Aorta (tissue), 5 donors: ENCODE measurements at regions not wholly inside any gene's neighbourhood (a gene's known extent, or its start where the extent isn't known, plus 50 kb on each side); places are given as distances from the start of the nearest gene placed in this dataset.

Experiments
- ATAC-seq: fragments of 200-7000 bp; cut with Tn5 transposase; one replicate; pipeline ENCODE4 v1.9.1; 2022; ENCODE audit warnings: moderate library complexity; ENCODE audit not compliant: low FRiP score
- DNase-seq, 2 donors: peaks; one replicate each; pipeline ENCODE4 v3.0.0-alpha.2; 2020
- H3K27ac ChIP-seq, 2 donors: one replicate each; pipeline ENCODE4 v1.5.1; 2013; ENCODE audit warnings: low read length in 2 of 2, mild to moderate bottlenecking in 2 of 2, moderate library complexity in 2 of 2, control low read depth in 1 of 2, inconsistent platforms in 1 of 2, low read depth in 1 of 2
- H3K27me3 ChIP-seq, 2 donors: one replicate each; pipeline ENCODE4 v1.6.1; 2013; ENCODE audit warnings: control low read depth in 1 of 2, low read length in 1 of 2, mild to moderate bottlenecking in 1 of 2, moderate library complexity in 1 of 2; ENCODE audit not compliant: insufficient read depth in 2 of 2, control insufficient read depth in 1 of 2
- H3K36me3 ChIP-seq, 2 donors: one replicate each; pipeline ENCODE4 v1.6.1; 2013; ENCODE audit warnings: control low read depth in 1 of 2, low read length in 1 of 2, mild to moderate bottlenecking in 1 of 2; ENCODE audit not compliant: insufficient read depth in 2 of 2, control insufficient read depth in 1 of 2
- H3K4me1 ChIP-seq, 2 donors: one replicate each; pipeline ENCODE4 v1.6.1; 2013; ENCODE audit warnings: low read length in 2 of 2, control low read depth in 1 of 2, mild to moderate bottlenecking in 1 of 2, moderate library complexity in 1 of 2; ENCODE audit not compliant: insufficient read depth in 2 of 2, control insufficient read depth in 1 of 2
- H3K4me3 ChIP-seq, 2 donors: one replicate each; pipeline ENCODE4 v1.5.1; 2013; ENCODE audit warnings: low read length in 2 of 2, control low read depth in 1 of 2, mild to moderate bottlenecking in 1 of 2
- H3K9me3 ChIP-seq: one replicate; pipeline ENCODE4 v1.6.1; 2013; ENCODE audit warnings: mild to moderate bottlenecking, low read length; ENCODE audit not compliant: control insufficient read depth
- WGBS, 2 donors: extraction: QIAGEN DNeasy Blood & Tissue Kit; methylation state at CpG; one replicate each; pipeline ENCODE4 v1.1.7; 2013; 5-methylcytosine and 5-hydroxymethylcytosine counted together
- intact Hi-C, 2 donors: fragments of 100-400 bp; cut with DNase I; formaldehyde crosslinking; loops; one replicate each; pipeline versions ENCODE4 v1.14.2 to v1.15.0; 2022
- donor health status: healthy with polysubstance abuse.
- donor health status: Bipolar disorder and iron deficiency.
- donor health status: DM: no; HTN: no; CAD: no.
- donor health status: DM: no; HTN: no; CAD: no.
- donor health status: DM: yes; HTN: yes; CAD: no.

- intact Hi-C loops = no loop called here
- Histone ChIP-seq H3K4me1 (no peaks in the 10 kb centered on the region), H3K27me3 (no peaks in the 10 kb centered on the region), H3K4me3 (no peak overlapping the region), H3K9me3 (peaks cover 2% of the 10 kb centered on the region), H3K27ac (no peak overlapping the region), H3K36me3 (no peaks in the 10 kb centered on the region)
- DNase-seq (no peak), ATAC-seq (no peak)
Measured at GRCh38 chr6:145115638-145116037, 619.7 kb downstream of the EPM2A start.

- intact Hi-C loops = no loop called here
- H3K9me3 ChIP-seq = peaks cover 2% of the 10 kb centered on the region
- H3K4me1 ChIP-seq = no peaks in the 10 kb centered on the region
- H3K36me3 ChIP-seq = no peaks in the 10 kb centered on the region
- no peak for DNase-seq
- ATAC-seq = no peak
- 85 to 91% methylated on average over 8 of the region's 8 CpGs for WGBS, 2 donors
- no peak overlapping the region for H3K27ac ChIP-seq
- H3K4me3 ChIP-seq = no peak overlapping the region
- no peaks in the 10 kb centered on the region for H3K27me3 ChIP-seq
Measured at GRCh38 chr6:145116591-145117178, 618.6 kb downstream of the EPM2A start.

DNA sequence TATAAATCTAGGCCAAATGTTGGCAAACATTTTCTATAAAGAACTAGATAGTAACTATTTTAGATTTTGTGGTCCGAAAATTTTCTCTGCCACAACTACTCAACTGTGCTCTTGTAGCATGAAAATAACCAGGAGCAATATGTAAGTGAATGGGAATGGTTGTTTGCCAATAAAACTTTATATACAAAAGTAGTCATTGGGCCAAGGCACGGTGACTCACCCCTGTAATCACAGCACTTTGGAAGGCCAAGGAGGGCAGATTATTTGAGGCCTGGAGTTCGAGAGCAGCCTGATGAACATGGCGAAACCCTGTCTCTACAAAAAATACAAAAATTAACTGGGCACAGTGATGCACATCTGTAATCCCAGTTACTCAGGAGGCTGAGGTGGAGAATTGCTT is 617.1 kb downstream of the EPM2A start:
- no peaks in the 10 kb centered on the region for H3K4me1 ChIP-seq
- H3K36me3 ChIP-seq = no peaks in the 10 kb centered on the region
- peaks cover 2% of the 10 kb centered on the region for H3K9me3 ChIP-seq
- H3K27ac ChIP-seq = no peak overlapping the region
- ATAC-seq (no peak), DNase-seq (no peak)
- no peaks in the 10 kb centered on the region for H3K27me3 ChIP-seq
- WGBS, 2 donors = 91 to 92% methylated on average over 4 of the region's 4 CpGs
- H3K4me3 ChIP-seq = no peak overlapping the region
- intact Hi-C loops = no loop called here

DNA sequence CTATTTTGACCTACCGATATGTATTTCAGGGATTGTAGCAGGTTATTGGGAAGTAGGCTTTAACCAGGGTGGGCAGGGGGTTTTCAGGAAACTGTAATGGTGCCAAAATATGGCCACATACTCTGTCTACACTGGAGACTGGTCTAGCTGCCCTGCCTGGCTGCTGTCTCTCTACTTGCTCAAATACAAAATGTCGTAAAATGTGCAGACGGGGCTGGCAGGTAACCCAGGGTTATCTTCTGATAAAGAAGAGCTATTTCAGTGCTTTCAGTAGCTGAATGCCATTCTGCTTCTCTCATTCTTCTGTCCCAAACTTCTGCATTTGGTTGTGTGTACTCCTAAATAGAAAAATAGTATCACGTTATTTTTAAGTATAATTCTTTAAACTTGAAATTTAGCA is 616.2 kb downstream of the EPM2A start:
- intact Hi-C loops = no loop called here
- ATAC-seq (no peak), DNase-seq (no peak)
- Histone ChIP-seq H3K27ac (no peak overlapping the region), H3K27me3 (no peaks in the 10 kb centered on the region), H3K4me1 (no peaks in the 10 kb centered on the region), H3K4me3 (no peak overlapping the region), H3K36me3 (no peaks in the 10 kb centered on the region), H3K9me3 (no peaks in the 10 kb centered on the region)
- 80 to 87% methylated on average over 4 of the region's 4 CpGs for WGBS, 2 donors

DNA sequence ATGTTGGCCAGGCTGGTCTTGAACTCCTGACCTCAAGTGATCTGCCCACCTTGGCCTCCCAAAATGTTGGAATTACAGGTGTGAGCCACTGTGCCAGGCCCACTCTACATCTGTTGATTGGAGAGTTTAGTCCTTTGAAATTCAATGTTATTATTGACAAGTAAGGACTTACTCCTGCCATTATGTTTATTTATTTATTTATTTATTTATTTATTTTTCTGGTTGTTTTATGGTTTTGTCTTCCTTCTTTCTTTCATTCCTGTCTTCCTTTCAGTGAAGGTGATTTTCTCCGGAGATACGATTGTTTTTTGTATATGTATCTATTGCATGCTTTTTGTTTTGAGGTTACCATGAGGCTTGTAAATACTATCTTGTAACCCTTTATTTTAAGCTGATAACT is 602.6 kb downstream of the EPM2A start:
- H3K9me3 ChIP-seq = no peaks in the 10 kb centered on the region
- no peak overlapping the region for H3K4me3 ChIP-seq
- no peaks in the 10 kb centered on the region for H3K27me3 ChIP-seq
- H3K27ac ChIP-seq = no peak overlapping the region
- no peak for DNase-seq
- H3K4me1 ChIP-seq = no peaks in the 10 kb centered on the region
- no peaks in the 10 kb centered on the region for H3K36me3 ChIP-seq
- ATAC-seq = no peak
- intact Hi-C loops = no loop called here
- WGBS, 2 donors = 98% methylated on average over 2 of the region's 2 CpGs

GRCh38 chr6:145135702-145136101 is 599.6 kb downstream of the EPM2A start:
- Histone ChIP-seq H3K27me3 (no peaks in the 10 kb centered on the region), H3K36me3 (no peaks in the 10 kb centered on the region), H3K4me3 (no peak overlapping the region), H3K4me1 (no peaks in the 10 kb centered on the region), H3K9me3 (no peaks in the 10 kb centered on the region), H3K27ac (no peak overlapping the region)
- DNase-seq = no peak
- no peak for ATAC-seq
- 82 to 88% methylated on average over 6 of the region's 6 CpGs for WGBS, 2 donors
- intact Hi-C loops = no loop called here

DNA sequence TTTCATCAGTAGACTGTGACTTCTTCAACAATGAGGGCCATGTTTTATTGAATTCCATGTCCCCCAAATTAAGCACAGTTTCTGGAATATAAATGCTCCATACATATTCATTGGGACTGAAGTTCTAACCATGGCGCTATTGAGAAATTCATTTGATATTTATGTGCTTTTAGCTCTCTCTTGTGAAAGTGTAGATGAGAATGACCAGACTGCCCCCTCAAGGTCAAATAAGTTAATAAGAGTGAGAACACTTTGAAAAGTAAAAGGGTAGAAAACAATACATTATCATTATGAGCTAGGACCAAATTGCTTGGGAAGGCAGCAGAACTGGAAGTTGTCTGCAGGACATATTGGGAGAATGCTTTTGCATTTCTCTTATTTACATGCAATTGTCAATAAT is 597.9 kb downstream of the EPM2A start:
- no peaks in the 10 kb centered on the region for H3K4me1 ChIP-seq
- H3K9me3 ChIP-seq = no peaks in the 10 kb centered on the region
- H3K36me3 ChIP-seq = no peaks in the 10 kb centered on the region
- ATAC-seq (no peak), DNase-seq (no peak)
- 56 to 63% methylated on average over 1 of the region's 1 CpG for WGBS, 2 donors
- H3K27me3 ChIP-seq = no peaks in the 10 kb centered on the region
- intact Hi-C loops = no loop called here
- H3K27ac ChIP-seq = no peak overlapping the region
- H3K4me3 ChIP-seq = no peak overlapping the region

DNA sequence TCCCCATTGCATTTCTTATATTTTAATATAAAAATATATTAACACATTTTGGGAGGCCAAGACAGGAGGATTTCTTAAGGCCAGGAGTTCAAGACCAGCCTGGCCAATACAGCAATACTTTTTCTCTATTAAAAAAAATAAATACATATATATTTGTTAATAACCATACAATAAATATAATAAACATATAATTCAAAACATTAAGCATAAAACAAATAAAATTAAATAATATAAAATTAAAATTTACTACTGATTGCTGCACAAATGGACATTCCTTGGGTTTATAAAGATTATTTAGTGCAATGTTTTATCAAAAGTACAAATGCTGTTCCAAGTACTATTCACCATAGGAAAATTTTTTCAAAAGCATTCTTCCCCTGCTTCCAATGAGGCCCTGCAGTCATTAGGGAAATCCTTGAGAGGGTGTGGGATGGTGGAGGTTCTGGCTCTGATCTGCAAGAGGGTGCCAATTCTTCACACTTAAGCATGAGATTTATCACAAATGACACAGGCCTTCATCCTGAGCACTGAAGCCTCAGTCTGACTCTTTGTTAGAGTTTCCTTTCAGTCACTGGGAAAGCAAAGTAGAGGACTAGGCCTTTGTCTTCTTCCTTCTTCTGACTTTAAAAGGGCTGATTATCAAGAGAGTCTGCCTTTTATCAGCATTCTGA is 596.7 kb downstream of the EPM2A start:
- intact Hi-C loops = no loop called here
- no peaks in the 10 kb centered on the region for H3K4me1 ChIP-seq
- no peaks in the 10 kb centered on the region for H3K9me3 ChIP-seq
- no peak overlapping the region for H3K27ac ChIP-seq
- H3K27me3 ChIP-seq = no peaks in the 10 kb centered on the region
- no peaks in the 10 kb centered on the region for H3K36me3 ChIP-seq
- ATAC-seq (no peak), DNase-seq (no peak)
- H3K4me3 ChIP-seq = no peak overlapping the region

DNA sequence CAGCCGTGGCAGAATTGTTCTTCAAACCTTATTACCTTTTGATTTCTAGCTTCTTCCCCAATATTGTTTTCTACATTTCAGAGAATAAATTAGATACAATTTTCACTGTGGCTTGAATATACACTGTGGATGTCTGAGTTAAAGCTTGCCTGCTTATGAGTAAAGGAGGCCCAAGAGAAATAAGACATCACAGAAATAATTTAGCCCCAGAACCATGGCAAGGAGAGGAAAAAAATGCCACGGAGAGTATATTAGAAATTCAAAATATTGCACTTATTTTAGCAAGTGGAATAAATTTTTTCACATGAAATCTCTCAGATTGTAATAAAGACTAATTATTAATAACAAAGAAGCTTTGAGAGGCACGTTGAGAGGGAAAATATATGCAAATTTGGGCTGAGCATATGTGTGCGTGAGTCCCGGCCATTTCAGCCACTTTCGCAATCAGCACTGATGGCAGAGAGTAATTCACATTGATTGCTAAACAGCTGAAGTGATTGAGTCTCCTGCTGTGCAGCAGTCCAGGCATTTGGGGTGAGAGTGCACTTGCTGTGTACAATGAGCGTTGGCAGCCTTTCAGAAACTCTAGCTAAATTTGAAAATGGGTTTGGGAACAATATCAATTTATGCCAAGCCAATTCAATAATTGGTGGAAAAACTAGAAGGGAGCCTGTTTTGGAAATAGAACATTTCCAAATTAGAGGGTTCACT is 596.0 kb downstream of the EPM2A start:
- Histone ChIP-seq H3K4me3 (no peak overlapping the region), H3K36me3 (no peaks in the 10 kb centered on the region), H3K27me3 (no peaks in the 10 kb centered on the region), H3K27ac (no peak overlapping the region), H3K4me1 (no peaks in the 10 kb centered on the region), H3K9me3 (no peaks in the 10 kb centered on the region)
- intact Hi-C loops = no loop called here
- 82 to 86% methylated on average over 7 of the region's 7 CpGs for WGBS, 2 donors
- no peak for DNase-seq
- no peak for ATAC-seq
